PC-9 (cell line): ENCODE measurements at regions not wholly inside any gene's neighbourhood (a gene's known extent, or its start where the extent isn't known, plus 50 kb on each side); places are given as distances from the start of the nearest gene placed in this dataset.

Source experiments
- EZH2 ChIP-seq: fragments of 200-600 bp; sonication (generic); IDR thresholded peaks from 2 replicates; pipeline ENCODE4 v1.8.0; 2017; ENCODE audit warnings: antibody characterized with exemption, low read depth
- TF ChIP-seq, protein P1 (sequence below): fragments of 200-600 bp; sonication (generic); conservative IDR thresholded peaks from 2 replicates; pipeline ENCODE4 v1.6.1; 2017; ENCODE audit warnings: mixed run types, antibody characterized with exemption, mild to moderate bottlenecking, moderate library complexity

DNA sequence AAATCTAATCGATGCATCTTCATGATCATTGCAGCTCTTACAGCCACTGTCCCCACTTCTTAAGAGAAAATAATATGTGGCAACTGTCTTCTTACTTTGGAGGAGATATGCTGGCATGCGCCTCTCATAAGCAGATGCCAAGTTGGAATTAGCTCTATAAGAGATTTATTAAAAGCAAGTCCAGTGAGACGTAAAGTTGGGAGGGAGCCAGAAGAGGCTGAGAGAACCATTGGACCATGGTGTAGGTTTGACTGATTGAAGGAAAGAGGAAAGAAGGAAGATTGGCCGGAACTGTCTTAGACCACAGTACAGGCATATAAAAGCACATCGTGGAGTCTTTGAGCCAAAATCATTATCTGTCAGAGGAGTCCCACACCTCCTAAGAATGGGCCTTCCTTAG, 265.7 kb upstream of the ZC3H15 start:
- TF ChIP-seq, protein P1, sequence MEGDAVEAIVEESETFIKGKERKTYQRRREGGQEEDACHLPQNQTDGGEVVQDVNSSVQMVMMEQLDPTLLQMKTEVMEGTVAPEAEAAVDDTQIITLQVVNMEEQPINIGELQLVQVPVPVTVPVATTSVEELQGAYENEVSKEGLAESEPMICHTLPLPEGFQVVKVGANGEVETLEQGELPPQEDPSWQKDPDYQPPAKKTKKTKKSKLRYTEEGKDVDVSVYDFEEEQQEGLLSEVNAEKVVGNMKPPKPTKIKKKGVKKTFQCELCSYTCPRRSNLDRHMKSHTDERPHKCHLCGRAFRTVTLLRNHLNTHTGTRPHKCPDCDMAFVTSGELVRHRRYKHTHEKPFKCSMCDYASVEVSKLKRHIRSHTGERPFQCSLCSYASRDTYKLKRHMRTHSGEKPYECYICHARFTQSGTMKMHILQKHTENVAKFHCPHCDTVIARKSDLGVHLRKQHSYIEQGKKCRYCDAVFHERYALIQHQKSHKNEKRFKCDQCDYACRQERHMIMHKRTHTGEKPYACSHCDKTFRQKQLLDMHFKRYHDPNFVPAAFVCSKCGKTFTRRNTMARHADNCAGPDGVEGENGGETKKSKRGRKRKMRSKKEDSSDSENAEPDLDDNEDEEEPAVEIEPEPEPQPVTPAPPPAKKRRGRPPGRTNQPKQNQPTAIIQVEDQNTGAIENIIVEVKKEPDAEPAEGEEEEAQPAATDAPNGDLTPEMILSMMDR = no peak
- TF ChIP-seq EZH2 = no peak
